ENCODE measurements at regions not wholly inside any gene's neighbourhood (a gene's known extent, or its start where the extent isn't known, plus 50 kb on each side); places are given as distances from the start of the nearest gene placed in this dataset.

DNA sequence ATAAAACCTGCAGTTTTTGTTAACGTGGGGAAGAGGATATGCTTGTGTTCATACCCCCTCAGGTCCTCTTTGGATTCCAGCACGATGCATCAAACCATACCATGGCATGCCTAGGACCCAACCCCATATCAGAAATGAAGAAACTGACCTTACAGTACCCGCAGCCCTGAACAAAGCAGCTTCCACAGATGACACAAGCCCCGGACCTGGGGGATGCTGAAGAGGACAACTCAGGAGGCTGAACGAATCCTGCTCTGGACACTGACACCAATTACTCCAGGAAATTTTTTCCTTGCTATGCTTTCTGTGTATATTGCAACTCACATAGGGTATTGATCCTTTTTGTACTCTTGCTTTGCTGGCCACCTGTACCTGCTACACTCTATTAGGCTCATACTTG, 129.6 kb downstream of the ZNF675 start:
- H3K27me3 ChIP-seq (ENCODE audit: insufficient read depth): no peaks in the 10 kb centered on the region
- Mint-ChIP-seq H3K4me3 (no peak overlapping the region), H3K9me3 (peaks cover 69% of the 10 kb centered on the region), H3K4me1 (no peaks in the 10 kb centered on the region), H3K27me3 (ENCODE audit: insufficient read depth, low read depth, poor library complexity) (peaks cover 4% of the 10 kb centered on the region), H3K36me3 (ENCODE audit: low read depth) (peaks cover 17% of the 10 kb centered on the region; the same call in 2 of the 3 replicates), H3K27ac (no peak overlapping the region)
- H2AFZ ChIP-seq: no peak overlapping the region
- no peaks in the 10 kb centered on the region; the same call in 1 of the 2 replicates for H3K9me2 ChIP-seq (ENCODE audit: insufficient read depth)
- no peaks in the 10 kb centered on the region for H3K79me2 ChIP-seq (replicated peaks; ENCODE audit: insufficient read depth)
- H3K4me3 ChIP-seq: no peak overlapping the region
- no peaks in the 10 kb centered on the region for H4K20me1 ChIP-seq (replicated peaks; ENCODE audit: insufficient read depth)
- no peaks in the 10 kb centered on the region for H3F3A ChIP-seq (replicated peaks; ENCODE audit: low read depth)
- H3K4me1 ChIP-seq (ENCODE audit: insufficient read depth): no peaks in the 10 kb centered on the region
- no peak overlapping the region for H3K4me2 ChIP-seq
- H3K36me3 ChIP-seq (ENCODE audit: insufficient read depth): no peaks in the 10 kb centered on the region
- TF ChIP-seq, protein P1, sequence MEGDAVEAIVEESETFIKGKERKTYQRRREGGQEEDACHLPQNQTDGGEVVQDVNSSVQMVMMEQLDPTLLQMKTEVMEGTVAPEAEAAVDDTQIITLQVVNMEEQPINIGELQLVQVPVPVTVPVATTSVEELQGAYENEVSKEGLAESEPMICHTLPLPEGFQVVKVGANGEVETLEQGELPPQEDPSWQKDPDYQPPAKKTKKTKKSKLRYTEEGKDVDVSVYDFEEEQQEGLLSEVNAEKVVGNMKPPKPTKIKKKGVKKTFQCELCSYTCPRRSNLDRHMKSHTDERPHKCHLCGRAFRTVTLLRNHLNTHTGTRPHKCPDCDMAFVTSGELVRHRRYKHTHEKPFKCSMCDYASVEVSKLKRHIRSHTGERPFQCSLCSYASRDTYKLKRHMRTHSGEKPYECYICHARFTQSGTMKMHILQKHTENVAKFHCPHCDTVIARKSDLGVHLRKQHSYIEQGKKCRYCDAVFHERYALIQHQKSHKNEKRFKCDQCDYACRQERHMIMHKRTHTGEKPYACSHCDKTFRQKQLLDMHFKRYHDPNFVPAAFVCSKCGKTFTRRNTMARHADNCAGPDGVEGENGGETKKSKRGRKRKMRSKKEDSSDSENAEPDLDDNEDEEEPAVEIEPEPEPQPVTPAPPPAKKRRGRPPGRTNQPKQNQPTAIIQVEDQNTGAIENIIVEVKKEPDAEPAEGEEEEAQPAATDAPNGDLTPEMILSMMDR (conservative IDR thresholded peaks at IDR 0.05; ENCODE audit: low read depth in 2 of 2): no peak
- TF ChIP-seq, protein P2, sequence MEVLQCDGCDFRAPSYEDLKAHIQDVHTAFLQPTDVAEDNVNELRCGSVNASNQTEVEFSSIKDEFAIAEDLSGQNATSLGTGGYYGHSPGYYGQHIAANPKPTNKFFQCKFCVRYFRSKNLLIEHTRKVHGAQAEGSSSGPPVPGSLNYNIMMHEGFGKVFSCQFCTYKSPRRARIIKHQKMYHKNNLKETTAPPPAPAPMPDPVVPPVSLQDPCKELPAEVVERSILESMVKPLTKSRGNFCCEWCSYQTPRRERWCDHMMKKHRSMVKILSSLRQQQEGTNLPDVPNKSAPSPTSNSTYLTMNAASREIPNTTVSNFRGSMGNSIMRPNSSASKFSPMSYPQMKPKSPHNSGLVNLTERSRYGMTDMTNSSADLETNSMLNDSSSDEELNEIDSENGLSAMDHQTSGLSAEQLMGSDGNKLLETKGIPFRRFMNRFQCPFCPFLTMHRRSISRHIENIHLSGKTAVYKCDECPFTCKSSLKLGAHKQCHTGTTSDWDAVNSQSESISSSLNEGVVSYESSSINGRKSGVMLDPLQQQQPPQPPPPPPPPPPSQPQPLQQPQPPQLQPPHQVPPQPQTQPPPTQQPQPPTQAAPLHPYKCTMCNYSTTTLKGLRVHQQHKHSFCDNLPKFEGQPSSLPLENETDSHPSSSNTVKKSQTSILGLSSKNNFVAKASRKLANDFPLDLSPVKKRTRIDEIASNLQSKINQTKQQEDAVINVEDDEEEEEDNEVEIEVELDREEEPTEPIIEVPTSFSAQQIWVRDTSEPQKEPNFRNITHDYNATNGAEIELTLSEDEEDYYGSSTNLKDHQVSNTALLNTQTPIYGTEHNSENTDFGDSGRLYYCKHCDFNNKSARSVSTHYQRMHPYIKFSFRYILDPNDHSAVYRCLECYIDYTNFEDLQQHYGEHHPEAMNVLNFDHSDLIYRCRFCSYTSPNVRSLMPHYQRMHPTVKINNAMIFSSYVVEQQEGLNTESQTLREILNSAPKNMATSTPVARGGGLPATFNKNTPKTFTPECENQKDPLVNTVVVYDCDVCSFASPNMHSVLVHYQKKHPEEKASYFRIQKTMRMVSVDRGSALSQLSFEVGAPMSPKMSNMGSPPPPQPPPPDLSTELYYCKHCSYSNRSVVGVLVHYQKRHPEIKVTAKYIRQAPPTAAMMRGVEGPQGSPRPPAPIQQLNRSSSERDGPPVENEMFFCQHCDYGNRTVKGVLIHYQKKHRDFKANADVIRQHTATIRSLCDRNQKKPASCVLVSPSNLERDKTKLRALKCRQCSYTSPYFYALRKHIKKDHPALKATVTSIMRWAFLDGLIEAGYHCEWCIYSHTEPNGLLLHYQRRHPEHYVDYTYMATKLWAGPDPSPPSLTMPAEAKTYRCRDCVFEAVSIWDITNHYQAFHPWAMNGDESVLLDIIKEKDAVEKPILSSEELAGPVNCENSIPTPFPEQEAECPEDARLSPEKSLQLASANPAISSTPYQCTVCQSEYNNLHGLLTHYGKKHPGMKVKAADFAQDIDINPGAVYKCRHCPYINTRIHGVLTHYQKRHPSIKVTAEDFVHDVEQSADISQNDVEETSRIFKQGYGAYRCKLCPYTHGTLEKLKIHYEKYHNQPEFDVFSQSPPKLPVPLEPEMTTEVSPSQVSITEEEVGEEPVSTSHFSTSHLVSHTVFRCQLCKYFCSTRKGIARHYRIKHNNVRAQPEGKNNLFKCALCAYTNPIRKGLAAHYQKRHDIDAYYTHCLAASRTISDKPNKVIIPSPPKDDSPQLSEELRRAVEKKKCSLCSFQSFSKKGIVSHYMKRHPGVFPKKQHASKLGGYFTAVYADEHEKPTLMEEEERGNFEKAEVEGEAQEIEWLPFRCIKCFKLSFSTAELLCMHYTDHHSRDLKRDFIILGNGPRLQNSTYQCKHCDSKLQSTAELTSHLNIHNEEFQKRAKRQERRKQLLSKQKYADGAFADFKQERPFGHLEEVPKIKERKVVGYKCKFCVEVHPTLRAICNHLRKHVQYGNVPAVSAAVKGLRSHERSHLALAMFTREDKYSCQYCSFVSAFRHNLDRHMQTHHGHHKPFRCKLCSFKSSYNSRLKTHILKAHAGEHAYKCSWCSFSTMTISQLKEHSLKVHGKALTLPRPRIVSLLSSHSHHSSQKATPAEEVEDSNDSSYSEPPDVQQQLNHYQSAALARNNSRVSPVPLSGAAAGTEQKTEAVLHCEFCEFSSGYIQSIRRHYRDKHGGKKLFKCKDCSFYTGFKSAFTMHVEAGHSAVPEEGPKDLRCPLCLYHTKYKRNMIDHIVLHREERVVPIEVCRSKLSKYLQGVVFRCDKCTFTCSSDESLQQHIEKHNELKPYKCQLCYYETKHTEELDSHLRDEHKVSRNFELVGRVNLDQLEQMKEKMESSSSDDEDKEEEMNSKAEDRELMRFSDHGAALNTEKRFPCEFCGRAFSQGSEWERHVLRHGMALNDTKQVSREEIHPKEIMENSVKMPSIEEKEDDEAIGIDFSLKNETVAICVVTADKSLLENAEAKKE (CRISPR knock-in tag; IDR thresholded peaks at IDR 0.05): no peak
- TF ChIP-seq ZNF114 (CRISPR knock-in tag; IDR thresholded peaks at IDR 0.05) (no peak), EZH2 (IDR thresholded peaks at IDR 0.05; ENCODE audit: low read depth, unreplicated experiment) (no peak), NANOG (IDR thresholded peaks at IDR 0.05; ENCODE audit: borderline replicate concordance) (no peak), POLR2AphosphoS5 (IDR thresholded peaks at IDR 0.05; ENCODE audit: low read depth) (no peak), CREB1 (CRISPR knock-in tag; IDR thresholded peaks at IDR 0.05; ENCODE audit: low read depth) (no peak), JUNB (IDR thresholded peaks at IDR 0.05; ENCODE audit: unreplicated experiment) (no peak), EZH2phosphoT487 (IDR thresholded peaks at IDR 0.05; ENCODE audit: unreplicated experiment) (no peak), ETS1 (IDR thresholded peaks at IDR 0.05) (no peak), REST (IDR thresholded peaks at IDR 0.05; ENCODE audit: unreplicated experiment) (no peak), ZNF331 (CRISPR knock-in tag; IDR thresholded peaks at IDR 0.05; ENCODE audit: low read depth) (no peak), STAT1 (IDR thresholded peaks at IDR 0.05; ENCODE audit: unreplicated experiment) (no peak)
- H3K27ac ChIP-seq (ENCODE audit: low read depth): no peak overlapping the region
- ATAC-seq (no peak), DNase-seq (ENCODE audit: low spot score) (no peak)
